Calu3 (cell line): ENCODE measurements at regions not wholly inside any gene's neighbourhood (a gene's known extent, or its start where the extent isn't known, plus 50 kb on each side); places are given as distances from the start of the nearest gene placed in this dataset.
"Not testable (repeated sequence)": the region's sequence is repeated elsewhere in the genome, so short reads cannot be mapped to it uniquely, and the experiment has no call there.

ENCODE experiments used
- BruUV-seq: library from RNA; stranded (reverse); fragments of 400-500 nt; replicated peaks from 2 replicates; lab custom pipeline; 2021; lab: Mats Ljungman, UMichigan
- CTCF ChIA-PET: fragments of 300-600 bp; sonication (Branson Sonifier 250); formaldehyde crosslinking; loops from one replicate; lab custom pipeline; 2022; ENCODE audit warnings: antibody characterized with exemption; lab: Charles Lee
- DNase-seq: peaks from one replicate; pipeline ENCODE4 v3.0.0; 2022
- H3K27ac Mint-ChIP-seq: one replicate; pipeline ENCODE4 v1.8.0; 2022; ENCODE audit warnings: mixed read lengths; ENCODE audit not compliant: unreplicated experiment
- H3K27me3 Mint-ChIP-seq: one replicate; pipeline ENCODE4 v1.8.0; 2022; ENCODE audit warnings: mixed read lengths; ENCODE audit not compliant: unreplicated experiment
- H3K36me3 Mint-ChIP-seq: one replicate; pipeline ENCODE4 v1.8.0; 2022; ENCODE audit warnings: mild to moderate bottlenecking, moderate library complexity, mixed read lengths; ENCODE audit not compliant: insufficient read depth, unreplicated experiment
- H3K4me1 Mint-ChIP-seq: one replicate; pipeline ENCODE4 v1.8.0; 2022; ENCODE audit warnings: mild to moderate bottlenecking, low read depth, mixed read lengths; ENCODE audit not compliant: unreplicated experiment
- H3K4me3 Mint-ChIP-seq: one replicate; pipeline ENCODE4 v1.8.0; 2022; ENCODE audit warnings: mild to moderate bottlenecking, low read depth, moderate library complexity, mixed read lengths; ENCODE audit not compliant: unreplicated experiment
- H3K9me3 Mint-ChIP-seq: one replicate; pipeline ENCODE4 v1.8.0; 2022; ENCODE audit warnings: low read depth, mixed read lengths; ENCODE audit not compliant: unreplicated experiment
- intact Hi-C: fragments of 100-400 bp; cut with micrococcal nuclease; formaldehyde crosslinking; loops from one replicate; pipeline ENCODE4 v1.10.0; 2022; ENCODE audit not compliant: unreplicated experiment
- TF ChIP-seq, protein P1 (sequence below): fragments of 200-600 bp; IDR thresholded peaks from one replicate; pipeline ENCODE4 v1.8.0; 2022; ENCODE audit warnings: antibody characterized with exemption; ENCODE audit not compliant: unreplicated experiment

DNA sequence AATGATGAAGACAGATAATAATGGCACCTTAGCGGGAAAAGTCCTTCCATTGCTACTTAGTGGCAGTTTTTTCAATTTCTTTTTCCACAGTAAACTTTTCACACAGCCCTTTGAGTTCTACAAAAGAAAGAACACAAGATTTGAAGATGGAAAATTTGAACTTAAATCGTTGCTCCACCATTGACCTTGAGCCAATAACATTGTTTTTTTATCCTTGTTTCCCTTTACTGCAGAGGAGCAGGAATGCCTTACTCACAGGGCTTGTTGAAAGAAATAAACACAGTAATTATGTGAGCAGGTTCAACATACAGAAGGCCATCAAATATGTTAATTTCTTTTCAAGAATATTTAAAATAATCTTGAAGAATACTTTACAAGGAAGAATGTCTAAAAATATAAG, 181.5 kb upstream of the KRR1 start:
- CTCF ChIA-PET: no interaction called here
- BruUV-seq: no TSS peak
- H3K4me1 Mint-ChIP-seq: peaks cover 2% of the 10 kb centered on the region
- no peaks in the 10 kb centered on the region for H3K36me3 Mint-ChIP-seq
- H3K9me3 Mint-ChIP-seq: no peaks in the 10 kb centered on the region
- no peak overlapping the region for H3K4me3 Mint-ChIP-seq
- DNase-seq: no peak
- TF ChIP-seq, protein P1, sequence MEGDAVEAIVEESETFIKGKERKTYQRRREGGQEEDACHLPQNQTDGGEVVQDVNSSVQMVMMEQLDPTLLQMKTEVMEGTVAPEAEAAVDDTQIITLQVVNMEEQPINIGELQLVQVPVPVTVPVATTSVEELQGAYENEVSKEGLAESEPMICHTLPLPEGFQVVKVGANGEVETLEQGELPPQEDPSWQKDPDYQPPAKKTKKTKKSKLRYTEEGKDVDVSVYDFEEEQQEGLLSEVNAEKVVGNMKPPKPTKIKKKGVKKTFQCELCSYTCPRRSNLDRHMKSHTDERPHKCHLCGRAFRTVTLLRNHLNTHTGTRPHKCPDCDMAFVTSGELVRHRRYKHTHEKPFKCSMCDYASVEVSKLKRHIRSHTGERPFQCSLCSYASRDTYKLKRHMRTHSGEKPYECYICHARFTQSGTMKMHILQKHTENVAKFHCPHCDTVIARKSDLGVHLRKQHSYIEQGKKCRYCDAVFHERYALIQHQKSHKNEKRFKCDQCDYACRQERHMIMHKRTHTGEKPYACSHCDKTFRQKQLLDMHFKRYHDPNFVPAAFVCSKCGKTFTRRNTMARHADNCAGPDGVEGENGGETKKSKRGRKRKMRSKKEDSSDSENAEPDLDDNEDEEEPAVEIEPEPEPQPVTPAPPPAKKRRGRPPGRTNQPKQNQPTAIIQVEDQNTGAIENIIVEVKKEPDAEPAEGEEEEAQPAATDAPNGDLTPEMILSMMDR: no peak
- no peaks in the 10 kb centered on the region for H3K27me3 Mint-ChIP-seq
- intact Hi-C loops: no loop called here
- H3K27ac Mint-ChIP-seq: no peak overlapping the region

DNA sequence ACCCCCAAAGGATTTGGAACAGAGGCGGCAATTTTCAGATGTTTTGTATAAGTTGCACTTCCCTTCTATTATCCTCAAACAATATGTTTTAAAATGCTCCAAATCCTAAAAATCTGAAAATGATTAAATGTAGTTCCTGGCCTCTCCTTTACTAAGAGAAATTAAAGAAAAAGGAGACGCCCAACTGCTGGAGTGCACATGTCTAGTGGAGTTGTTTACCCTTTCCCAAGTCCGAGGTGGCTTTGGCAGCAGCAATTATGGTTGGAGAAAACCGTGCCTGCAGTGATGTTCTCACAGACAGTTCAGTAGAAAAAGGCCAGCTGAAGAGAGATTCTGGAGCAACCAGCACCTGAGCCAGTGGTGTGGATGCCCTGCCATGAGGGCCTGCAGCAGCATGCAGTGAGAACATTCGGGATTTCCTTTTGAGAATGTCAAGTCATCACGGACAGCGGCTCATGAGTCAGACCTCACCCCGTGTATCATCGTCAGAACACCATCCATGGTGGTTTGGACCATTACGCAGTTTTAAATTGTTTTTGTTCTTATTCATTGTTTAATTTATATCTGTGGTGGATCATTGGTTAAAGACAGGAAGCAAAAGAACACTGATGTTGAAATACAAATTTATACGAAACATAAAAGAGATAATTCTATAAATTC, 179.0 kb upstream of the KRR1 start:
- BruUV-seq: no TSS peak
- Mint-ChIP-seq H3K36me3 (no peaks in the 10 kb centered on the region), H3K4me1 (peaks cover 7% of the 10 kb centered on the region), H3K27me3 (no peaks in the 10 kb centered on the region), H3K9me3 (peaks cover 2% of the 10 kb centered on the region), H3K27ac (no peak overlapping the region), H3K4me3 (no peak overlapping the region)
- DNase-seq: no peak
- TF ChIP-seq, protein P1: no peak
- CTCF ChIA-PET: no interaction called here
- intact Hi-C loops: no loop called here

DNA sequence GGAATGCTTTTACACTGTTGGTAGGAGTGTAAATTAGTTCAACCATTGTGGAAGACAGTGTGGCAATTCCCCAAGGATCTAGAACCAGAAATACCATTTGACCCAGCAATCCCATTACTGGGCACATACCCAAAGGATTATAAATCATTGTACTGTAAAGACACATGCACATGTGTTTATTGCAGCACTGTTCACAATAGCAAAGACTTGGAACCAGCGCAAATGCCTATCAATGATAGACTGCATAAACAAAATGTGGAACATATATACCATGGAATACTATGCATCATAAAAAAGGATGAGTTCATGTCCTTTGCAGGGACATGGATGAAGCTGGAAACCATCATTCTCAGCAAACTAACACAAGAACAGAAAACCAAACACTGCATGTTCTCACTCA, 174.8 kb upstream of the KRR1 start:
- BruUV-seq, H3K36me3 Mint-ChIP-seq, H3K4me1 Mint-ChIP-seq, H3K9me3 Mint-ChIP-seq, H3K27ac Mint-ChIP-seq, H3K27me3 Mint-ChIP-seq, CTCF ChIA-PET, DNase-seq, H3K4me3 Mint-ChIP-seq, intact Hi-C loops: not testable (repeated sequence)

DNA sequence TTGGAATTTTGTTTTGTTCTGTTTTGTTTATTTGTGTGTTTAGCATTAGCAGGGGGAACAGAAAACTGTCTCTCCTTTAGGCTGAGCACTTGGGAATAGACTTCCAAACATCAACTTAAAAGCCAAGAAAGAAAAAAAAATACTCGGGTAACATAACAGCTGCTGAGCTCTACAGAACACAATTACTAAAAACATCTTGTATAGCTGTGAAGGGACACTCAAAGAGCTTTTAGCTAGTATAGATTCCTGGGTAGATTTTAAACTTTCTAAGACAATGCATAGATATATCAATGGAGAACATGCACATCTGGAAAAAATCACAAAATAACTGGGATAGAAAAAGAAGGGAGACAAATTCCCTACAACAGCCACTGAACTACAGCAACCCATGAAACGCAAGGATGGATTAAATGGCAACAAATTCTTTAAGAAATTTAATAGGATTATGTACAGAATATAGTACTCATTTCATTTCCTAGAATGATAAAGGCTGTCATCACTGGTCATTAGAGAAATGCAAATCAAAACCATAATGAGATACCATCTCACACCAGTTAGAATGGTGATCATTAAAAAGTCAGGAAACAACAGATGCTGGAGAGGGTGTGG, 174.3 kb upstream of the KRR1 start:
- intact Hi-C loops: no loop called here
- no peak overlapping the region for H3K27ac Mint-ChIP-seq
- H3K27me3 Mint-ChIP-seq: no peaks in the 10 kb centered on the region
- BruUV-seq: no TSS peak
- CTCF ChIA-PET: no interaction called here
- no peak for DNase-seq
- TF ChIP-seq, protein P1: no peak
- H3K4me3 Mint-ChIP-seq: no peak overlapping the region
- H3K36me3 Mint-ChIP-seq: no peaks in the 10 kb centered on the region
- peaks cover 7% of the 10 kb centered on the region for H3K4me1 Mint-ChIP-seq
- H3K9me3 Mint-ChIP-seq: peaks cover 7% of the 10 kb centered on the region
